ENCODE measurements at regions not wholly inside any gene's neighbourhood (a gene's known extent, or its start where the extent isn't known, plus 50 kb on each side); places are given as distances from the start of the nearest gene placed in this dataset.

GRCh38 chr3:72446218-72447058 lies 401.8 kb downstream of the SHQ1 start, which contains the start of gene RYBP:
- TF ChIP-seq KDM1A (IDR thresholded peaks at IDR 0.05; ENCODE audit: borderline replicate concordance, low read length) (no peak), POLR2A (IDR thresholded peaks at IDR 0.05; ENCODE audit: control extremely low read depth in 1 of 2, low read depth in 2 of 2, low read length in 2 of 2) (peak; percentile 44 to 64), EZH2 (IDR thresholded peaks at IDR 0.05; ENCODE audit: low read depth, low read length, severe bottlenecking) (no peak), TAF1 (IDR thresholded peaks at IDR 0.05; ENCODE audit: low read depth, low read length) (peak; percentile 61), POLR2AphosphoS5 (IDR thresholded peaks at IDR 0.05; ENCODE audit: low read depth, low read length) (peak; percentile 34), SRF (IDR thresholded peaks at IDR 0.05; ENCODE audit: low read depth, low read length) (no peak), BACH1 (IDR thresholded peaks at IDR 0.05; ENCODE audit: low read length) (no peak), TEAD4 (IDR thresholded peaks at IDR 0.05; ENCODE audit: low read depth, low read length) (no peak)
- TF ChIP-seq, protein P1, sequence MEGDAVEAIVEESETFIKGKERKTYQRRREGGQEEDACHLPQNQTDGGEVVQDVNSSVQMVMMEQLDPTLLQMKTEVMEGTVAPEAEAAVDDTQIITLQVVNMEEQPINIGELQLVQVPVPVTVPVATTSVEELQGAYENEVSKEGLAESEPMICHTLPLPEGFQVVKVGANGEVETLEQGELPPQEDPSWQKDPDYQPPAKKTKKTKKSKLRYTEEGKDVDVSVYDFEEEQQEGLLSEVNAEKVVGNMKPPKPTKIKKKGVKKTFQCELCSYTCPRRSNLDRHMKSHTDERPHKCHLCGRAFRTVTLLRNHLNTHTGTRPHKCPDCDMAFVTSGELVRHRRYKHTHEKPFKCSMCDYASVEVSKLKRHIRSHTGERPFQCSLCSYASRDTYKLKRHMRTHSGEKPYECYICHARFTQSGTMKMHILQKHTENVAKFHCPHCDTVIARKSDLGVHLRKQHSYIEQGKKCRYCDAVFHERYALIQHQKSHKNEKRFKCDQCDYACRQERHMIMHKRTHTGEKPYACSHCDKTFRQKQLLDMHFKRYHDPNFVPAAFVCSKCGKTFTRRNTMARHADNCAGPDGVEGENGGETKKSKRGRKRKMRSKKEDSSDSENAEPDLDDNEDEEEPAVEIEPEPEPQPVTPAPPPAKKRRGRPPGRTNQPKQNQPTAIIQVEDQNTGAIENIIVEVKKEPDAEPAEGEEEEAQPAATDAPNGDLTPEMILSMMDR (IDR thresholded peaks at IDR 0.05; ENCODE audit: control extremely low read depth in 1 of 3, insufficient read depth in 1 of 3, low read depth in 1 of 3, low read length in 3 of 3): no peak

Data from H1 (cell line).